Trophoblast cell (in vitro differentiated cells and primary cell): ENCODE measurements at regions not wholly inside any gene's neighbourhood (a gene's known extent, or its start where the extent isn't known, plus 50 kb on each side); places are given as distances from the start of the nearest gene placed in this dataset.
"Not testable (repeated sequence)": the region's sequence is repeated elsewhere in the genome, so short reads cannot be mapped to it uniquely, and the experiment has no call there.

ENCODE experiments used
- DNase-seq, 2 donors: peaks; one replicate each; pipeline ENCODE4 v3.0.0-alpha.2; 2016
- H2AFZ ChIP-seq: 2 replicates; pipeline ENCODE4 v1.6.1; 2013; ENCODE audit warnings: low read length, moderate library complexity, mild to moderate bottlenecking; ENCODE audit not compliant: insufficient read depth, poor library complexity
- H2AK5ac ChIP-seq: 2 replicates; pipeline ENCODE4 v1.6.1; 2013; ENCODE audit warnings: mild to moderate bottlenecking, low read length
- H2BK120ac ChIP-seq: 2 replicates; pipeline ENCODE4 v1.6.1; 2013; ENCODE audit warnings: low read length, mild to moderate bottlenecking, moderate library complexity; ENCODE audit not compliant: insufficient read depth, poor library complexity
- H2BK12ac ChIP-seq: 2 replicates; pipeline ENCODE4 v1.6.1; 2013; ENCODE audit warnings: mild to moderate bottlenecking, low read length, moderate library complexity
- H2BK5ac ChIP-seq: 2 replicates; pipeline ENCODE4 v1.6.1; 2013; ENCODE audit warnings: low read length, low read depth, moderate library complexity, mild to moderate bottlenecking; ENCODE audit not compliant: poor library complexity
- H3K14ac ChIP-seq: 2 replicates; pipeline ENCODE4 v1.6.1; 2013; ENCODE audit warnings: mild to moderate bottlenecking, low read length
- H3K18ac ChIP-seq: 2 replicates; pipeline ENCODE4 v1.6.1; 2013; ENCODE audit warnings: mild to moderate bottlenecking, low read length
- H3K23ac ChIP-seq: 2 replicates; pipeline ENCODE4 v1.6.1; 2013; ENCODE audit warnings: low read length
- H3K27ac ChIP-seq: 2 replicates; pipeline ENCODE4 v1.5.1; 2013; ENCODE audit warnings: low read depth, mild to moderate bottlenecking, inconsistent platforms, low read length, moderate library complexity
- H3K27me3 ChIP-seq: 2 replicates; pipeline ENCODE4 v1.6.1; 2013; ENCODE audit warnings: inconsistent platforms, mild to moderate bottlenecking, low read length, moderate library complexity; ENCODE audit not compliant: insufficient read depth
- H3K36me3 ChIP-seq, 2 experiments: 1 replicate in 1 of 2; 2 replicates in 1 of 2; pipeline ENCODE4 v1.6.1; 2013; ENCODE audit warnings: low read length in 2 of 2, mild to moderate bottlenecking in 2 of 2, moderate library complexity in 1 of 2; ENCODE audit not compliant: insufficient read depth in 2 of 2, control insufficient read depth in 1 of 2
- H3K4ac ChIP-seq: 2 replicates; pipeline ENCODE4 v1.6.1; 2013; ENCODE audit warnings: low read depth, mild to moderate bottlenecking, low read length, moderate library complexity
- H3K4me1 ChIP-seq, 2 experiments: 1 replicate in 1 of 2; 2 replicates in 1 of 2; pipeline ENCODE4 v1.6.1; 2013; ENCODE audit warnings: low read length in 2 of 2, mild to moderate bottlenecking in 2 of 2, moderate library complexity in 1 of 2; ENCODE audit not compliant: insufficient read depth in 2 of 2, control insufficient read depth in 1 of 2
- H3K4me2 ChIP-seq: 2 replicates; pipeline ENCODE4 v1.6.1; 2013; ENCODE audit warnings: inconsistent platforms, mild to moderate bottlenecking, low read length, moderate library complexity
- H3K4me3 ChIP-seq: 2 replicates; pipeline ENCODE4 v1.5.1; 2013; ENCODE audit warnings: mild to moderate bottlenecking, low read depth, low read length, inconsistent platforms
- H3K79me1 ChIP-seq: one replicate; pipeline ENCODE4 v1.6.1; 2013; ENCODE audit warnings: low read length
- H3K79me2 ChIP-seq: 2 replicates; pipeline ENCODE4 v1.6.1; 2013; ENCODE audit warnings: low read length, mild to moderate bottlenecking; ENCODE audit not compliant: control insufficient read depth, insufficient read depth, poor library complexity
- H3K9ac ChIP-seq: 2 replicates; pipeline ENCODE4 v1.6.1; 2013; ENCODE audit warnings: mild to moderate bottlenecking, low read length
- H3K9me3 ChIP-seq: 2 replicates; pipeline ENCODE4 v1.6.1; 2013; ENCODE audit warnings: low read depth, mild to moderate bottlenecking, control low read depth, inconsistent platforms, low read length; ENCODE audit not compliant: insufficient read depth
- H4K12ac ChIP-seq: 2 replicates; pipeline ENCODE4 v1.6.1; 2013; ENCODE audit warnings: low read depth, mild to moderate bottlenecking, low read length, moderate library complexity
- H4K8ac ChIP-seq: 2 replicates; pipeline ENCODE4 v1.6.1; 2013; ENCODE audit warnings: low read depth, mild to moderate bottlenecking, low read length, moderate library complexity
- H4K91ac ChIP-seq: one replicate; pipeline ENCODE4 v1.6.1; 2013; ENCODE audit warnings: low read depth, mild to moderate bottlenecking, low read length, moderate library complexity
- WGBS: extraction: QIAGEN DNeasy Blood & Tissue Kit; methylation state at CpG from one replicate; pipeline ENCODE4 v1.1.7; 2013; ENCODE audit warnings: missing lambda C conversion rate; ENCODE audit not compliant: insufficient read length, insufficient coverage; ENCODE audit errors: extremely low coverage; 5-methylcytosine and 5-hydroxymethylcytosine counted together

DNA sequence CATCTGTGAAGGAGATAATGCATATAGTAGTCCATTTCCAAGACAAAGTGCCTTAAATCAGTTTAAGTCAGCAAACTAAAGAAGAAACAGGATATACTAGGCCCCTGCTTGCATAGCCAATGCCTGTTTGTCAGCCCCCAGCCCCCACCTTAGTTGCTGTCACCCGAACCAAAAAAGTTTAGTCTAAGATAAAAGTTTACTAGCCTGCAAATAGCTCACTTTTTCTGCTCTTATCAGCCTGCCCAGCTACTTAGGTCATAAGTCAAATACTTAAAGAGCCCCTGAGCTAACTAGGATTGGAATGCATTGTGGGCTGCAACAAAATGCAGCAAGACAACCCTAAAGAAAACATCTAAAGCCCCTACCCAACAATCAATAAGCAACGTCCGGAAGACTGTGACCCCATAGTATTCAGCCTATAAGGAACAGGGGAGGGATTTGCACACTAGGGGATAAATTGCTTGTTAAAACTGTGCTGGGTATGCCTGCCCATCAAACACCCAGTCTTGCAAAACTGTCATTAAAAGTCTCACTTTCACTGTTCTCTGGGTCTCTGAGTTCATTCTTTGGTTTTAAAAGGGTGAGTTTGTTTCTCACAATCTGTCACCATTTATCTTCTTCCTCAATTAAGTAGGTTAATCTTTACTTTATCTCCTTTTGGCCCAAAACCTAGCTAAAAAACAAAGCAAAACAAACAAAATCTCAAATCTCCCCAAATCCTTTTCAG is 92.4 kb upstream of the CEP78 start:
- Histone ChIP-seq H2BK12ac (no peak overlapping the region), H3K36me3 (no peaks in the 10 kb centered on the region), H3K23ac (no peak overlapping the region), H3K9ac (no peak overlapping the region), H2AFZ (no peak overlapping the region), H3K4me2 (peak overlapping the region; percentile 22), H2AK5ac (no peak overlapping the region), H4K91ac (peak overlapping the region; percentile 86), H4K12ac (no peak overlapping the region), H3K79me2 (no peaks in the 10 kb centered on the region), H3K27me3 (no peaks in the 10 kb centered on the region), H3K4me1 (peaks cover 5 to 11% of the 10 kb centered on the region in 2 experiments), H3K79me1 (peaks cover 11% of the 10 kb centered on the region), H2BK5ac (peak overlapping the region; percentile 89), H3K27ac (peak overlapping the region; percentile 77), H3K14ac (no peak overlapping the region), H3K18ac (no peak overlapping the region), H2BK120ac (peak overlapping the region; percentile 54), H4K8ac (no peak overlapping the region), H3K4me3 (no peak overlapping the region), H3K4ac (no peak overlapping the region), H3K9me3 (no peaks in the 10 kb centered on the region)
- DNase-seq = peak in 1 of 2 donors; percentile 5
- no CpG with 5 or more reads among the region's 3 CpGs for WGBS

GRCh38 chr9:78142264-78142663 is 93.6 kb upstream of the CEP78 start:
- not testable (repeated sequence) for H3K4me2 ChIP-seq, H2AFZ ChIP-seq, DNase-seq, H3K18ac ChIP-seq, H3K36me3 ChIP-seq, H2BK120ac ChIP-seq, H3K27ac ChIP-seq, H3K9ac ChIP-seq, H4K91ac ChIP-seq, H4K8ac ChIP-seq, H3K27me3 ChIP-seq, H3K14ac ChIP-seq, H3K4ac ChIP-seq, H3K9me3 ChIP-seq, H2BK12ac ChIP-seq, H3K4me3 ChIP-seq, H3K23ac ChIP-seq, H3K79me2 ChIP-seq, H2BK5ac ChIP-seq, H2AK5ac ChIP-seq, H4K12ac ChIP-seq
- H3K4me1 ChIP-seq = peaks cover 5 to 11% of the 10 kb centered on the region in 2 experiments
- no CpG with 5 or more reads among the region's 3 CpGs for WGBS
- peaks cover 11% of the 10 kb centered on the region for H3K79me1 ChIP-seq

DNA sequence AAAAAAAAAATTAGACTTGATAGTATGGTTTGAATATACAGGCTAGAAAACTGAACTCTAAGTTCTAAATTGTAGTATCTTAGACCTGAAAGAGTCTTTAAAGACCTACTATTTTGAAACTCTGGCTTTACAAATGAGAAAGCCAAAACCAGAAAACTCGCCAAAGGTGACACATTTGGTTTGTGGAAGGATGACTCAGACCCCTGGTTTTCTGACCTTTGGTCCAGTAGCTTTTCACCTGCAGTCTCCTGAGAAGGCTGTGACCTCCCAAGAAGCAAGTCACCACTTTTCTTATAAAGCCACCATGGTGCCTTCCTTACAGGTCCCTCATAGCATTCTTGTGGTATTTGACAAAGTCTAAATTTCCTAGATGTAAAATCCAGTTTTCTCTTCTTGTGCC is 102.1 kb upstream of the CEP78 start:
- no peaks in the 10 kb centered on the region for H3K79me1 ChIP-seq
- H3K9me3 ChIP-seq = no peaks in the 10 kb centered on the region
- H3K23ac ChIP-seq = no peak overlapping the region
- H4K8ac ChIP-seq = no peak overlapping the region
- H3K14ac ChIP-seq = no peak overlapping the region
- WGBS = no CpG with 5 or more reads among the region's 1 CpG
- no peak overlapping the region for H3K4ac ChIP-seq
- H3K4me2 ChIP-seq = no peak overlapping the region
- no peak overlapping the region for H2BK5ac ChIP-seq
- no peak overlapping the region for H3K4me3 ChIP-seq
- no peak overlapping the region for H3K9ac ChIP-seq
- no peak overlapping the region for H2BK120ac ChIP-seq
- H3K27me3 ChIP-seq = no peaks in the 10 kb centered on the region
- no peak overlapping the region for H2AFZ ChIP-seq
- no peak overlapping the region for H4K91ac ChIP-seq
- no peak overlapping the region for H3K18ac ChIP-seq
- H3K27ac ChIP-seq = no peak overlapping the region
- no peaks in the 10 kb centered on the region for H3K79me2 ChIP-seq
- H3K4me1 ChIP-seq = no peaks in the 10 kb centered on the region
- H3K36me3 ChIP-seq = no peaks in the 10 kb centered on the region
- H4K12ac ChIP-seq = no peak overlapping the region
- no peak overlapping the region for H2BK12ac ChIP-seq
- peak in 1 of 2 donors; percentile 16 for DNase-seq
- no peak overlapping the region for H2AK5ac ChIP-seq

- no peaks in the 10 kb centered on the region for H3K27me3 ChIP-seq
- H2AK5ac ChIP-seq = no peak overlapping the region
- no peak overlapping the region for H3K27ac ChIP-seq
- no CpG with 5 or more reads among the region's 2 CpGs for WGBS
- H3K18ac ChIP-seq = no peak overlapping the region
- no peak overlapping the region for H3K9ac ChIP-seq
- H3K79me2 ChIP-seq = no peaks in the 10 kb centered on the region
- H4K91ac ChIP-seq = no peak overlapping the region
- no peak overlapping the region for H3K4me2 ChIP-seq
- H2AFZ ChIP-seq = no peak overlapping the region
- H4K8ac ChIP-seq = no peak overlapping the region
- no peak for DNase-seq
- H3K23ac ChIP-seq = no peak overlapping the region
- no peak overlapping the region for H2BK12ac ChIP-seq
- no peak overlapping the region for H2BK120ac ChIP-seq
- H3K4me3 ChIP-seq = no peak overlapping the region
- no peaks in the 10 kb centered on the region for H3K36me3 ChIP-seq
- H2BK5ac ChIP-seq = no peak overlapping the region
- H3K79me1 ChIP-seq = no peaks in the 10 kb centered on the region
- H3K14ac ChIP-seq = no peak overlapping the region
- no peaks in the 10 kb centered on the region for H3K9me3 ChIP-seq
- H3K4ac ChIP-seq = no peak overlapping the region
- no peak overlapping the region for H4K12ac ChIP-seq
- H3K4me1 ChIP-seq = no peaks in the 10 kb centered on the region
These were observed 101.1 kb upstream of the GNAQ start for GRCh38 chr9:78132701-78133058.
